Esophagus squamous epithelium (tissue), 5 donors: ENCODE measurements at regions not wholly inside any gene's neighbourhood (a gene's known extent, or its start where the extent isn't known, plus 50 kb on each side); places are given as distances from the start of the nearest gene placed in this dataset.

ENCODE experiments used
- DNase-seq: peaks from one replicate; lab custom pipeline; 2025; lab: John Stamatoyannopoulos, UW
- H3K27ac ChIP-seq, 4 donors: fragments of 200-600 bp; sonication (generic); one replicate each; pipeline ENCODE4 v1.5.1; 2016 to 2019; ENCODE audit warnings: mild to moderate bottlenecking in 1 of 4
- H3K27me3 ChIP-seq, 4 donors: fragments of 200-600 bp; sonication (generic); 1 replicate in 3 of 4; 2 replicates in 1 of 4; pipeline versions ENCODE4 v1.5.1 to v1.6.0; 2017 to 2021; ENCODE audit warnings: antibody characterized with exemption in 1 of 4
- H3K36me3 ChIP-seq, 3 donors: fragments of 200-600 bp; sonication (generic); one replicate each; pipeline ENCODE4 v1.5.1; 2016 to 2019
- H3K4me1 ChIP-seq, 3 donors: fragments of 200-600 bp; sonication (generic); one replicate each; pipeline ENCODE4 v1.5.1; 2017 to 2019
- H3K4me3 ChIP-seq, 4 donors: fragments of 200-600 bp; sonication (generic); 1 replicate in 3 of 4; 2 replicates in 1 of 4; pipeline ENCODE4 v1.5.1; 2016 to 2019; ENCODE audit warnings: mild to moderate bottlenecking in 2 of 4, moderate library complexity in 1 of 4
- H3K9me3 ChIP-seq, 3 donors: fragments of 200-600 bp; sonication (generic); one replicate each; pipeline ENCODE4 v1.5.1; 2016 to 2019
- CTCF ChIP-seq, 6 experiments: fragments of 450-650 bp in 4 of 6; fragments of 200-600 bp in 2 of 6; sonication (generic) in 2 of 6; IDR thresholded peaks; one replicate each; pipeline ENCODE4 v1.5.1; 2016 to 2019; ENCODE audit warnings: antibody characterized with exemption in 6 of 6, mild to moderate bottlenecking in 4 of 6, moderate library complexity in 4 of 6
- POLR2A ChIP-seq, 4 donors: fragments of 450-650 bp; IDR thresholded peaks; one replicate each; pipeline ENCODE4 v1.6.1; 2017; ENCODE audit warnings: antibody characterized with exemption in 4 of 4, mild to moderate bottlenecking in 4 of 4, moderate library complexity in 3 of 4
- WGBS, 2 donors: methylation state at CpG; one replicate each; pipeline ENCODE4 v1.1.5; 2018; 5-methylcytosine and 5-hydroxymethylcytosine counted together
- intact Hi-C: fragments of 100-400 bp; cut with DNase I; formaldehyde crosslinking; loops from one replicate; pipeline ENCODE4 v1.15.0; 2022
- donor health status: DM: yes; HTN: yes; CAD: no.

- H3K27ac ChIP-seq = no peak overlapping the region
- no peak for DNase-seq
- H3K27me3 ChIP-seq = no peaks in the 10 kb centered on the region
- 80 to 85% methylated on average over 4 of the region's 4 CpGs for WGBS, 2 donors
- H3K36me3 ChIP-seq = no peaks in the 10 kb centered on the region
- intact Hi-C loops = no loop called here
- H3K4me3 ChIP-seq = no peak overlapping the region
- no peaks in the 10 kb centered on the region for H3K9me3 ChIP-seq
- H3K4me1 ChIP-seq = no peaks in the 10 kb centered on the region
- TF ChIP-seq POLR2A (IDR thresholded peaks at IDR 0.05) = no peak
- no peak for TF ChIP-seq CTCF (IDR thresholded peaks at IDR 0.05)
These were observed 361.5 kb downstream of the RPS24 start for GRCh38 chr10:78395162-78395561.

- Histone ChIP-seq H3K4me3 (no peak overlapping the region), H3K27me3 (no peaks in the 10 kb centered on the region), H3K27ac (no peak overlapping the region), H3K4me1 (peaks cover 0 to 2% (median 0%) of the 10 kb centered on the region in 3 donors), H3K36me3 (no peaks in the 10 kb centered on the region), H3K9me3 (no peaks in the 10 kb centered on the region)
- TF ChIP-seq POLR2A (IDR thresholded peaks at IDR 0.05) = no peak
- no peak for TF ChIP-seq CTCF (IDR thresholded peaks at IDR 0.05)
- DNase-seq = no peak
- WGBS, 2 donors = 72 to 81% methylated on average over 3 to 4 of the region's 4 CpGs
- intact Hi-C loops = no loop called here
These were observed 363.1 kb downstream of the RPS24 start for GRCh38 chr10:78396754-78397153.

DNA sequence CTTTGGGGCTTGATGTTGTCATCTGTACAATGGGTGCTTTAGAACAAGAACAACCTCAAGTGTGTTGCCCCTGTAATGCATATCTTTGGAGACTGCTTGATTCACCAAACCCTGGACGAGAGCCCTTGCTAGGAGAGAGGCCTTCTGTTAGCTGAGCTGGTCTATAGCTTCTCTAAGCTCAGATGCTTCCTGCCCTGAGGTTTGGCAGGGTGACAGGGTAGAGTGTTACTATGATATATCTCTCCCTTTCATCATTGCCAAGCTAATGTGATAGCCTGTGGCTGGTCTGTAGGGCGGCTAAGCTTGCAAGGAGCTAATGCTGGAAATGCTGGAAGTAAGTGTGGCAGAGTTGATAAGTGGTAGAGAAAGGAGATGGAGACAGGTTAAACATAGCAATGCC is 364.1 kb downstream of the RPS24 start:
- TF ChIP-seq POLR2A (IDR thresholded peaks at IDR 0.05) = no peak
- no peak for TF ChIP-seq CTCF (IDR thresholded peaks at IDR 0.05)

GRCh38 chr10:78398382-78398781 is 364.7 kb downstream of the RPS24 start:
- intact Hi-C loops = no loop called here
- peaks cover 0 to 5% (median 0%) of the 10 kb centered on the region in 3 donors for H3K4me1 ChIP-seq
- 42 to 69% methylated on average over 2 of the region's 2 CpGs for WGBS, 2 donors
- H3K27me3 ChIP-seq = no peaks in the 10 kb centered on the region
- H3K9me3 ChIP-seq = no peaks in the 10 kb centered on the region
- no peak overlapping the region for H3K4me3 ChIP-seq
- H3K36me3 ChIP-seq = no peaks in the 10 kb centered on the region
- DNase-seq = no peak
- TF ChIP-seq CTCF (IDR thresholded peaks at IDR 0.05) (no peak), POLR2A (IDR thresholded peaks at IDR 0.05) (no peak)
- H3K27ac ChIP-seq = no peak overlapping the region

More for the DNA sequence above, 364.1 kb downstream of the RPS24 start:
- intact Hi-C loops = no loop called here
- no peaks in the 10 kb centered on the region for H3K9me3 ChIP-seq
- WGBS, 2 donors = 39 to 86% methylated on average over 2 of the region's 2 CpGs
- H3K4me1 ChIP-seq = peaks cover 0 to 5% (median 0%) of the 10 kb centered on the region in 3 donors
- H3K36me3 ChIP-seq = no peaks in the 10 kb centered on the region
- no peaks in the 10 kb centered on the region for H3K27me3 ChIP-seq
- no peak overlapping the region for H3K4me3 ChIP-seq
- DNase-seq = no peak
- H3K27ac ChIP-seq = no peak overlapping the region

GRCh38 chr10:78401624-78402367 is 368.1 kb downstream of the RPS24 start:
- H3K9me3 ChIP-seq = no peaks in the 10 kb centered on the region
- H3K4me3 ChIP-seq = no peak overlapping the region
- intact Hi-C loops = no loop called here
- no peaks in the 10 kb centered on the region for H3K36me3 ChIP-seq
- peaks cover 0 to 24% (median 0%) of the 10 kb centered on the region in 4 donors for H3K27me3 ChIP-seq
- TF ChIP-seq POLR2A (IDR thresholded peaks at IDR 0.05) (no peak), CTCF (IDR thresholded peaks at IDR 0.05) (no peak)
- DNase-seq = no peak
- 71% methylated on average over 10 to 11 of the region's 13 CpGs for WGBS, 2 donors
- H3K4me1 ChIP-seq = peaks cover 3 to 15% (median 4%) of the 10 kb centered on the region in 3 donors
- no peak overlapping the region for H3K27ac ChIP-seq
